Hematopoietic multipotent progenitor cell treated with erythropoietin and hydrocortisone succinate and interleukin-3 and kit ligand, for 17 days (in vitro differentiated cells): ENCODE measurements at regions not wholly inside any gene's neighbourhood (a gene's known extent, or its start where the extent isn't known, plus 50 kb on each side); places are given as distances from the start of the nearest gene placed in this dataset.

Source experiments
- DNase-seq: peaks from one replicate; pipeline ENCODE4 v3.0.0-alpha.2; 2015; ENCODE audit warnings: low spot score

- DNase-seq = no peak
Measured at GRCh38 chr2:128901572-128902391, 583.1 kb upstream of the HS6ST1 start.

GRCh38 chr2:128903637-128904036, 585.0 kb upstream of the HS6ST1 start:
- no peak for DNase-seq

DNA sequence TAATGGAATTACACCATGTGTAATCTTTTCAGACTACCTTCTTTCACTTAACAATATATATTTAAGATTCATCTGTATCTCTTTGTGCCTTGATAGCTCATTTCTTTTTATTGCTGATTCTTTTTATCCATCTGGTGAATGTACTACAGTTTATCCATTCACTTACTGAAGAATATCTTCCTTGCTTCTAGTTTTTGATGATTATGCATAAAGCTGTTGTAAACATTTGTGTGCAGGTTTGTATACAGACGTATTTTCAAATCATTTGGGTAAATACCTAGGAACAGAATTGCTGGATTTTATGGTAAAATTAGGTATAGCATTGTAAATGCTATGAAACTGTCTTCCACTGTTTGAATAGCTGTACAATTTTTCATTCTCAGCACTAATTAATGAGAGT, 592.6 kb upstream of the HS6ST1 start:
- no peak for DNase-seq

DNA sequence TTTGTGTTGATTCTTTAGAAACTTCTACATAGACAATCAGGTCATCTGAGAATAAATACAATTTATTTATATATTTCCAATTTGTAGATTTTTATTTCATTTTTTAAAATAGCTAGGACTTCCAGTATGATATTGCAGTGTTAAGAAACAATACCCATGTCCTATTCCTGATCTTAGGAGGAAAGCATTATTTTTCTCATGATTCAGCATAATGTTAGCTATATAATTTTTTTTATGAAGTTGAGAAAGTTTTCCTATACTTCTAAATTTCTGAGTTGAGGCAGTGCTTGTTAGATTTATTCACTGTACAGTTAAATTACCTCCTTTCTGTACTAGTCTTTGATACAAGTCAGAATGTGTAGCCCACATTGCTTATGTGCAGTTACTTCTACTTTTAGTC, 595.7 kb upstream of the HS6ST1 start:
- no peak for DNase-seq

DNA sequence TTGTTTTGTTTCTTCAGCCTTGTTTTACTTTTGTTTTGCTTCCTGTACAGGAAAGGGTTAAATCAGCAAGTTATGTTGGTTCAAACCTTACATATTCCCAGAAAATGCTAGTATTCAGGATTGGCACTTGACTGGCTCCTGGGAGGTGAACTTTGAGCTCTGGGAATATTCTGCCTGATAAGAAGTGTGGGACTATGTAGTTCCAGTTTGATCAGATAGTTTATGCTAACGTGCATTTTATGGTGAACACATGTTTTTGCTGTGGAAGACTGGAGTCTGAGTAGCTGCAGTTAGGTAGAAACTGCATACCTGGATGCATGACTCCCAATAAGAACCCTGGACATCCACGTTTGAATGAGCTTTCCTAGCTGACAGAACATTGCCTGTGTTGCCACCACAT, 603.1 kb upstream of the HS6ST1 start:
- no peak for DNase-seq

GRCh38 chr2:128922154-128922553, 603.5 kb upstream of the HS6ST1 start:
- no peak for DNase-seq

DNA sequence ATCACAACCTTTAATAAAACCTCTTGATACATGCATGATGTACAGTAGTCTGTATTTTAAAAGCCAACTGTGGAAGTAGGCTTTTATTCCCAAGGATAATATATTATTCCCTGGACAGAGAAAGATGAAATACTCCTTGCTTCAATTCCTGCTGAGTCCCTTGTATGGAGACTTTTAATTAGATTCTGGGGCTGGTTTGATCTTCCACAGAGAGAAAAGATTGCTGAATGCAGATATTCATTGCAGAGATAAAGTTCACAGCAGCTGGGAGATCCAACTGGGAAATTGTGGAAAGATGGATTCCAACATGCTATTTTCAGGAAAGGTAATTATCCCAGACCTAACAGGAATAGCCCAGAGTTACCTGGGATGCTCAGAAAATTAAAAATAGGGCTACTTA, 607.0 kb upstream of the HS6ST1 start:
- DNase-seq = no peak

GRCh38 chr2:128930101-128930500, 611.4 kb upstream of the HS6ST1 start:
- DNase-seq = no peak

GRCh38 chr2:128940378-128940777, 621.7 kb upstream of the HS6ST1 start:
- DNase-seq = no peak

DNA sequence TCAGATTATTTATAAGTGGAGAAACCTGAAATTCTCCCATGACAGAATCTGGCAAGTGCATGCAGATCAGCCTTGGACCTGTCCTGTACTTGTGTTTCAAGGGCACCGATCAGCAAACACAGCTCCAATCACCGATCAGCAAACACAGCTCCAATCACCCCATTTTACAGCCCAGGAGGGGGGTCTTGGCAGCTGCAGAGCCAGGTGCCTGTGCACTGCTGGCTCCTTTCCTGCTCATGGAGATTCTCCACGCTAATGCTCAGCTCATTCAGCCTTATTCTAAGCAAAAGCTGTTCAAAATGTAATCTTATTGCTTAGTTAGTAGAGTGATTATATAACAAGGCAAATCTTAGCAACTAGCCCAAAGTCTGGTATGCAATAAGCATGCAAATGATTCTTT, 623.1 kb upstream of the HS6ST1 start:
- no peak for DNase-seq

GRCh38 chr2:128949360-128949759, 630.7 kb upstream of the HS6ST1 start:
- DNase-seq = no peak

GRCh38 chr2:128950758-128951157, 632.1 kb upstream of the HS6ST1 start:
- DNase-seq = no peak

GRCh38 chr2:128958241-128958640, 639.6 kb upstream of the HS6ST1 start:
- DNase-seq = no peak

GRCh38 chr2:128967646-128968045, 649.0 kb upstream of the HS6ST1 start:
- DNase-seq = no peak

DNA sequence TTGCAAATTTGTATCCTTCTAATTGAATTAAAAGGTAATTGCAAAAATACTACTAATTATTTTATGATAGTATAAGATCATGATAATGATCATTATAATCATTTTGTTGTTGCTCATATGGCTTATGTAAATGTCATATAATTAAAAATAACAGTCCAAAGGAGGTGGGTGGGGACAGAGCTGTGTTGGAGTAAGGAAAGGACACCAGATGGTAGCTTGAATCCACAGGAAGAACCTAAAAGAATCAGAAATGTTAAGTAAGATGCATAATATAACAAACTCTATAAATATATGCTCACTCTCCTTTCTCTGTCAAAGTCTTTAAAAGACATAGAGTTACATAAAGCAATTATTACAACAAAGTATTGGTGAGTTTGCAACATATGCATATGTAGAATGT, 650.7 kb upstream of the HS6ST1 start:
- DNase-seq = no peak

- no peak for DNase-seq
Measured at GRCh38 chr2:128970332-128971116, 651.9 kb upstream of the HS6ST1 start.

DNA sequence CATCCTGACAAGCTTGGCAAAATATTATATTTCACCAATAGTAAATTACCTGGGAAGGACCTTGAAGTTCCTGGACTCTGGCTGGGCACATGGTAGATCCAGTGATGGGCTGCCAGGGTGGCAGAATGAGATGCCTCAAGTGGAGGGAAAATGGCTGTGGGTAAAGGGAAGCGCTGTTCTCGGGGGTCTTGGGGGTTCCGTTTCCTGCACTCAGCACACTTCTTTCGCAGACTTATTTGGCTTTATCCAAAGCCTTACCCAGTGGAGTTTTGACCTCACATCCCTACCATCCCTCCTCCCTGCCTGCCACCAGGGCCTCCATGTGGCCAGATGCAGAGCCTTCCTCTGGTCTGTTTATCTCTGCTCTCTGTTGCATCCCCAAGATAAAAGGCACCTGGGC, 654.9 kb upstream of the HS6ST1 start:
- DNase-seq = no peak

DNA sequence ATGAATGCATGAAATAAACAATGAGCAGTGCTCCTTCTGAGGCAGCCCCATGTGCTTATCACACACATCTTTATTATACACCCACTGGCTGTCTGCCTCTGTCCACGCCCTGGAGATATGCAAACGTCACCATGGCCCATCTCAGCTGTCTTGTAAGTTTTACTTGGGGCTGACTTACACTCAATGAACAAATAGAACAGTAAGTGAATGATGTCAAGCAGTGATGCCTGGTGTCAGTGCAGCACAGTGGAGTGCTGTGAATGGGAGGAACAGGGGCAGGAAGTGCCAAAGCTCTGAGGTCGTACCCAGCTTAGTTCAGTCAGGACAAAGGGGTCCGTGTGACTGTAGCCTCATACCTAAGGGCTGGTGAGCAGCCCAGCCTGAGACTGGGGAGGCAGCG, 659.5 kb upstream of the HS6ST1 start:
- no peak for DNase-seq

GRCh38 chr2:128979182-128979581, 660.5 kb upstream of the HS6ST1 start:
- DNase-seq = no peak

DNA sequence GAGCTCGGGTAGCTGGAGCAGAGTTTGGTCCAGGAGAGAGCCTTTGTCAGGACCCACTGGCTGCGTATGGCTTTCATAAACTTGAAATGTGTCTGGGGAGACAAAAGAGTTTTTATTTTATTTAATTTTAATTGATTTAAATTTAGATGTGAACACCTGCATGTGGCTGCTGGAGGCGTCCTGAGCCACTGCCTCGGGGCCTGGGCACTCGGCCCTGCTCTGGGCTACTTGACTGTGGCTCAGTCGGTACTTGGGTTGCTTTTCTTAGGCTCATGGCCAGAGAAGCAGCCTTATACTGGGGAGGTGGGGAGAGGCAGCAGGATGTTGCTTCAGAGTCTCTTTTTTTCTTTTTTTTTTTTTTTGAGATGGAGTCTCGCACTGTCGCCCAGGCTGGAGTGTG, 661.8 kb upstream of the HS6ST1 start:
- DNase-seq = no peak

- DNase-seq = no peak
Measured at GRCh38 chr2:128981353-128981752, 662.7 kb upstream of the HS6ST1 start.

- no peak for DNase-seq
Measured at GRCh38 chr2:128982001-128982400, 663.3 kb upstream of the HS6ST1 start.

- DNase-seq = no peak
Measured at GRCh38 chr2:128982670-128983069, 664.0 kb upstream of the HS6ST1 start.

DNA sequence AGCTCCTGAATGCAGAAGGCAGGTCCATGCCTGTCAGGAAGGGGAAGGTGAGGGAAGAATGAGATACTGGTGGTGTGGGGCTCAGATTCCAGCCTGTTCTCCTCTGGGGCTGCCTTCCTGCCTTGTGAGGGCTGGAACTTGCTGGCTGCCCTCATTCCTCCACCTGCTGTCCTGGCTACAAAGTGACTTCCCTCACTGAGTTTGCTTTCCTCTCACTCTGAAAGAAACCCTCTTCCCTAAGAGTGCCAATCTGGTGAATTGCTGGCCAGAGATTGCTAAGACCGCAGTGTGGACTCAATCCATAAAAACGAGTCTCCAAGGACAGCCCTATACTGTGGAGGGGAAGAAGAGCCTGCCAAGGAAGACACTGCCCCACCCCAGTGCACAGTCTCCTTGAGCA, 664.4 kb upstream of the HS6ST1 start:
- DNase-seq = no peak
